GM19397 (cell line): ENCODE measurements at regions not wholly inside any gene's neighbourhood (a gene's known extent, or its start where the extent isn't known, plus 50 kb on each side); places are given as distances from the start of the nearest gene placed in this dataset.
"Not testable (repeated sequence)": the region's sequence is repeated elsewhere in the genome, so short reads cannot be mapped to it uniquely, and the experiment has no call there.

Source experiments
- ATAC-seq: cut with Tn5 transposase; IDR thresholded peaks from one replicate; pipeline ENCODE4 v1.9.1; 2021; ENCODE audit warnings: mild to moderate bottlenecking, moderate library complexity; ENCODE audit not compliant: unreplicated experiment

DNA sequence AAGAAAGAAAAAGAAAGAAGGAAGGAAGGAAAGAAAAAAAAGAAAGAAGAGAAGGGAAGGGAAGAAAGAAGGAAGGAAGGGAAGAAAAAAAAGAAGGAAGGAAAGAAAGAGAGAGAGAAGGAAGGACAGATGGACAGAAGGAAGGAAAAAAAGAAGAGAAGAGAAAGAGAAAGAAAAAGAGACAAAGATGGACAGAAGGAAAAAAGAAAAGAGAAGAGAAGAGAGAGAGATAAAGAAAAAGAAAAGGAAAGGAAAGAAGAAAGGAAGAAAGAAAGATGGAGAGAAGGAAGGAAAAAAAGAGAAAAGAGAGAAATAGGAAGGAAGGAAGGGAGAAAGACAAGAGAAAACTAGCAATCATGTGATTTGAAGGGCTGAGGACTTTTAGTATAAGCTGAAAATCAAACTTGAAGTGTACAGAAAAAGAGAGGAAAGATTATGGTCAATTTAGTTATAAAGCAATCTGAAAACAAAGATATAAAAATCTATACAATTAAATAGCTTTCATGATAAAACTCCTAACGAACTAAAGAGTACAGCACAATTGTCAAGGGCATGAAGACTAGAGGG, 115.3 kb downstream of the LTN1 start:
- ATAC-seq: no peak

DNA sequence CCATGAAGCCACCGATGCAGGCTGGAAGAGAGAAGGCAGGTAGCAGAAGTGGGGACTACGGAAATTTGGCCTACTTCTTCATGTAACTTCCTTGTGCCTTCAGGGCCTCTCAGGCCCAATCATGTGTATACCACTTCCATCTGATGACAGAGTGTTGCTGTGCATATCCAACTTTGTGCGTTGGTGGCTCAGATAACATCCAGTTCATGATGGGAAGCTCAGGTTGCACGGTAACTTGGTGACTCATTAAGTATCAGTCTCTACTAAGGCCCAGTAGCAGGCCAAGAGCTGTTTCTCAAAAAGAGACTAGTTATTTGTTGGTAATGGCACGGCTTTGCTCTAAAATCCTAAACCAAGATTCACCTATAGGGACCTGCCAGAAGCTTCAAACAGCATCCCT, 117.6 kb downstream of the LTN1 start:
- no peak for ATAC-seq

DNA sequence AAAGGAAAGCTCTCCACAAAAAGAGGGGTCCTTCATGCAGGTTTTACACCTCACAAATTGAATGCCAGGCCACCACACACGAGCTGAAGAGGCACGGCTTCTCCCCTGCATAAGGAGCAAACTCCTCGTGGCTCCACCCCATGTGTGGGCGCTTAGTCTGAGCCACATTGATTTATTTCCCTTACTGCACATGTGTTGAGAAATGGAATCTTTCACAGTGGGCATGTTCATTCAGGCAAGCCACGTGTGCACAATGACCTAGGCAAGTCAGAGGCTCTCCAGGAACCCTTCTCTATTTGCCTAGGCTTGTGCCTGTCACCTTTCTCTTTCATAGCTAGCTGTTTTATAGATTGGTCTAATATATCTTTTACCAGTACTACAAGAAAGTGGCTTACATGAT, 120.5 kb downstream of the LTN1 start:
- no peak for ATAC-seq

DNA sequence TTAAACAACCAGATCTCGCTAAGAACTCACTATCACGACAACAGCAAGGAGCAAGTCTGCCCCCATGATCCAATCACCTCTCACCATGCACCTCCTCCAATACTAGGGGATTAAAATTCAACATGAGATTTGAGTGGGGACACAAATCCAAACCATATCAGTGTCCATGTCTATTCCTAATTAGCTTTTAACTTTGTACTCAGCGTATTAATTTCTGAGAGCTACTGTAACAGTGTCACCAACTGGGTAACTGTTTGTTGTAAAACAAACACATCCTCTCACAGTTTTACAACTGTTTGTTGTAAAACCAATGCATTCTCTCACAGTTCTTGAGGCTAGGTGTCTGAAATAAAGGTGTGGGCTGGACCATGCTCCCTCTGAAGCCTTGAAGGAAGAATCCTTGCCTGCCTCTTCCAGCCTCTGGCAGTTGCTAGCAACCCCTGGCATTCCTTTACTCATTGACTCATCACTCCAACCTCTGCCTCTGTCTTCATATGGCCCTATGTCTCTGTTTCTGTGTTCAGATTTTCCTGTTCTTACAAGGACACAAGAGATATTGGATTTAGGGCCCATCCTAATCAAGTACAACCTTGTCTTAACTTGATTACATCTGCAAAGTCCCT, 121.2 kb downstream of the LTN1 start:
- ATAC-seq: no peak

DNA sequence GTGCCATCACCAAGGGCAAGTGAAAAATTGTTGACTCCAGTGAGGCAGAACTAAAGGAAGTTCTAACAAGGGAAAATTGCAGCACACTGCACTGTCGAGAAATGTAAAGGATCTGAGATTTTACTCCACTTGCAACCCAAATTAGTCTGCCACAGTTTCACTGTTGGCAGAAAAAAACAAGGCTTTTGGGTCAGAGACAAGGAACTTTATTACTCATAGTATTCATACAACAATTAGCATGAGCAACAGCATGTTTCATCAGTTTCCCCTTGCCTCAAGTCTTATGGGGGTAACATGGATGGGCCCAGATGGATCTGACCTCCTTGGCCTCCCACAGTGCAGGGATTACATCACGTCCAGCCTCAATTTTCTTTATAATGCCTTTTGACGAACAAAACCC, 125.3 kb downstream of the LTN1 start:
- ATAC-seq: no peak

DNA sequence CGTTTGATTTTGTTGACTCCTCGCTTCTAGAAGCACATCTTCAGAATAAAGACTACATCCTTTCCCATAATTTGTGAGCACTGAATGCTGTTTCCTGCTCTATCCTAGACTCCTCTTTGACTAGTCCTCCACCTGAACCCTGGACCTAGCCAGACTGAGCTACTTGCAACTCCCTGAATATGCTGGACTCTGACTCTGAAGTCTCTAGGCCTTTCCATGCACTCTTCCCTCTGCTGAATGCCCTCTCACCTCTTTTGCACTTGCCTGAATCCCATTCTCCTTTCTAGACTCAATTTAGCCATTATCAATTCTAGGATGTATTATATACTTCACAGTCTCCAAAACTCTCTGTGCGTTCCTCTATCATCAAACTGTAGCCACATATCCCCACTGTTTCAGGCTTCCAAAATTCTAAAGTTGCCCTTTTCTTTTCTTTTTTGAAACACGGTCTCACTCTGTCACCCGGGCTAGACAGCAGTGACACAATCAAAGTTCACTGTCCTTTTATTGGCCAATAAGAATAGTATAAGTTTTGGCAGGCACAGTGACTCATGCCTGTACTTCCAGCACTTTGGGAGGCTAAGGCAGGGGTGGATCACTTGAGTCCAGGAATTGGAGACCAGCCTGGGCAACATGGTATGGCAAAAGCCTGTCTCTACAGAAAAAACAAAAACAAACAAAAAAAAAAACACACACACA, 127.0 kb downstream of the LTN1 start:
- no peak for ATAC-seq

DNA sequence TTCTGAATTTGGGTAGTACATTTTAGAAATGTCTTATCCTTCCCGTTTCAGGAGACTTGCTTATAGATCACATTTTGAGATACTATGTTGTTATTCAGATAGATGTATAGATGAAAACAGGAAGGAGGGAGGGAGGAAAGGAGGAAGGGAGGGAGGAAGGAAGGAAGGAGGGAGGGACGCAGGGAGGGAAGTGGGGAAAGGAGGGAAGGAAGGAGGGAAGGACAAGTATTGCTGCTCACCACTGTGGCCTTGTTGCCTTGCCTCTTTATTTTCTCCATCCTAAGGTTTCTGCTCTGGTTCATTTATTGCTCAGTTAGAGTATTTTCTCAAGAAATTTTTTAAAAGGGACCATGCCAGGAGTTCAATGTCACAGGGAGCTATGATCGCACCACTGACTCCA, 134.3 kb downstream of the LTN1 start:
- no peak for ATAC-seq

DNA sequence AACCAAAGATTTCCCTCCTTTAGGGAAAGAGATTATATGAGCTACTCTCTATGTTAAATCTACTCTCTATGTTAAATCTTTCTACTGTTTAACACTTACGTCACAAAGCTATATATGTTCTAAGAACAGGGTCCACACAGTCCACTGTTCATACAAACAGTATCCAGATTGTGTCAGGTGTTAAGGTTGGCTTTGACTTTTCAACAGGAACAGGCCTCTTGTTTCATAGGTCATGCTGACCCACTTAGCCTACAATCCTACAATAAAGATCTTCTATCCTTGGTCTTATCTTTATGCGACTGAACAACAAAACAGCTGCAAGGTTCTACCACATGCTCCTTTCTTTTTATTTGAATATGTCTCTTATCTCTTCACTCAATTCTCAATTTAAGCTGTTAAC, 134.9 kb downstream of the LTN1 start:
- no peak for ATAC-seq

DNA sequence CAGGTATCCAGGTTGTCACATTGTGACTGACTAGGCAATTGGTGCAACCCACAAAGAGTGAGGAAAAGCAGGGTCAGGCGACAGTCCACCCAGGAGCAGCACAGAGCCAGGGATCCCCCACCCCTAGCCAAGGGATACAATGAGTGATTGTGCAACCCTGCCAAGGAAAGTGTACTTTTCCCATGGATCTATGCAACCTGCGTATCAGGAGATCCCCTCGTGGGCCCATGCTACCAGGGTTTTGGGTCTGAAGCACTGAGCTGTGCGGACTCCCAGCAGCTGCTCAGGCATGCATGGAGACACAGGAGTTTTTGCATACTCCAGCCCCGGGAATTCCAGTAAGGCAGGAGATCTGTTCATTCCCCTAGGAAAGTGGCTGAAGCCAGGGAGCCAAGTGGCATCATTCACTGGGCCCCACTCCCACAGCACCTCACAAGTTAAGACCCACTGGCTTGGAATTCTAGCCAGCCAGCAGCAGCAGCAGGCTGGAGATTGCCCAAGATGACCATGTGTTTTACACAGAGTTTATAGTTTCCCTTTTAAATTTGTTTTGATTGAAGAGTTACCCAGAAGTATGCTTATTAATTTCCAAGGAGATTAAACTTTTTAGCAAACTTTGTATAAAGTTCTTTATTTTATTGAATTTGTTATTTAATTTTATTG, 136.0 kb downstream of the LTN1 start:
- no peak for ATAC-seq

DNA sequence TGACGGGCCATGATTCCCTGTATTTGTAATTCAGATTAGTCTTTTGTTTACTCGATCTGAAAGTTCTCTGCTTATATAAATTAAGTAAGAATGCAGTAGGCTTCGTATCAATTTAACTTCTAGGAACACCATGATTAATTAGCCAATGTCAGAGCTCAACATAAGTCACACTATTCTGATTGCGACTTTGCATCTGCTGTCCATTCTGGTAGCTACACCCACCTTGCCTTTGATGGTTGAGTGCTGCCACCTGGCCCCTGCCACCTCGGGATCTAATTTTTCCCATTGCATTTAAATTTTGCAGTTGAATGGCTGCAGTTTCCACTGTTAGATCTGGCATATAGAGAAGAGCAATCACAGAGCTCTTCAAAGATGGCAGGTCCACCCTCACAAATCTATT, 140.0 kb downstream of the LTN1 start:
- ATAC-seq: no peak

DNA sequence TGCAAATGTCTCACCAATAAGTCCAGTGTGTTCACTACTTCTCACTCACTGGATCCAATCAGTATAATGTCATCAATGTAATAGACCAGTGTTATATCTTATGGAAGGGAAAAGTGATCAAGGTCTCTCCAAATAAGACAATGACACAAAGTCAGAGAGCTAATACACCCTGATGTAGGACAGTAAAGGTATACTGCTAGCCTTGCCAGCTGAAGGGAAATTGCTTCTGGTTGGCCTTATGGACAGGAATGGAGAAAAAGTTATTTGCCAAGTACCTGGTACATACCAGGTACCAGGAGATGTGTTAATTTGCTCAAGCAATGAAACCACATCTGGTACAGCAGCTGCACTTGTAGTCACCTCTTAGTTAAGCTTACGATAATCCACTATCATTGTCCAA, 141.0 kb downstream of the LTN1 start:
- no peak for ATAC-seq

DNA sequence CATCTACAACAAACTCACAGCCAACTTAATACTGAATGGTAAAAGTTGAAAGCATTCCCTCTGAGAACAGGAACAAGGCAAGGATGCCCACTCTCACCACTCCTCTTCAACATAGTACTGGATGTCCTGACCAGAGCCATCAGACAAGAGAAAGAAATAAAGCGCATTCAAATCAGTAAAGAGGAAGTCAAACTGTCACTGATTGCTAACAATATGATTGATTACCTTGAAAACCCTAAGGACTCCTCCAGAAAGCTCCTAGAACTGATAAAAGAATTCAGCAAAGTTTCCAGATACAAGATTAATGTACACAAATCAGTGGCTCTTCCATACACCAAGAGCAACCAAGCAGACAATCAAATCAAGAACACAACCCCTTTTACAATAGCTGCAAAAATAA, 153.4 kb downstream of the LTN1 start:
- not testable (repeated sequence) for ATAC-seq

DNA sequence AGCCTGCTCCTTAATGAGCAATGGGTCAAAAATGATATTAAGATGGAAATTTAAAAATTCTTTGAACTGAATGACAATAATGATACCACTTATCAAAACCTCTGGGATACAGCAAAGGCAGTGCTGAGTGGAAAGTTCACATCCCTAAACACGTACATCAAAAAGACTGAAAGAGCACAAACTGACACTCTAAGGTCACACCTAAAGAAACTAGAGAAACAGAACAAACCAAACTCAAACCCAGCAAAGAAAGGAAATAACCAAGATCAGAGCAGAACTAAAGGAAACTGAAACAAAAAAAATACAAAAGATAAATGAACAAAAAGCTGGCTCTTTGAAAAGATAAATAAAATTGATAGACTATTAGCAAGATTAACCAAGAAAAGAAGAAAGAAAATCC, 155.3 kb downstream of the LTN1 start:
- ATAC-seq: not testable (repeated sequence)

DNA sequence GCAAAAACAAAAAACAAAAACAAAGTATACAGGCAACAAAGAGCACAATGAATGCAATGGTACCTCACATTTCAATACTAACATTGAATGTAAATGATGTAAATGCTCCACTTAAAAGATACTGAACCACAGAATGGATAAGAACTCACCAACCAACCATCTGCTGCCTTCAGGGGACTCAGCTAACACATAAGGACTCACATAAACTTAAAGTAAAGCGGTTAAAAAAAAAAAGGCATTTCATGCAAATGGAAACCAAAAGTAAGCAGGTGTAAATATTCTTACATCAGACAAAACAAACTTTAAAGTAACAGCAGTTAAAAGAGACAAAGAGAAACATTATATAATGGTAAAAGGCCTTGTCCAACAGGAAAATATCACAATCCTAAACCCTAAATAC, 156.1 kb downstream of the LTN1 start:
- ATAC-seq: not testable (repeated sequence)

DNA sequence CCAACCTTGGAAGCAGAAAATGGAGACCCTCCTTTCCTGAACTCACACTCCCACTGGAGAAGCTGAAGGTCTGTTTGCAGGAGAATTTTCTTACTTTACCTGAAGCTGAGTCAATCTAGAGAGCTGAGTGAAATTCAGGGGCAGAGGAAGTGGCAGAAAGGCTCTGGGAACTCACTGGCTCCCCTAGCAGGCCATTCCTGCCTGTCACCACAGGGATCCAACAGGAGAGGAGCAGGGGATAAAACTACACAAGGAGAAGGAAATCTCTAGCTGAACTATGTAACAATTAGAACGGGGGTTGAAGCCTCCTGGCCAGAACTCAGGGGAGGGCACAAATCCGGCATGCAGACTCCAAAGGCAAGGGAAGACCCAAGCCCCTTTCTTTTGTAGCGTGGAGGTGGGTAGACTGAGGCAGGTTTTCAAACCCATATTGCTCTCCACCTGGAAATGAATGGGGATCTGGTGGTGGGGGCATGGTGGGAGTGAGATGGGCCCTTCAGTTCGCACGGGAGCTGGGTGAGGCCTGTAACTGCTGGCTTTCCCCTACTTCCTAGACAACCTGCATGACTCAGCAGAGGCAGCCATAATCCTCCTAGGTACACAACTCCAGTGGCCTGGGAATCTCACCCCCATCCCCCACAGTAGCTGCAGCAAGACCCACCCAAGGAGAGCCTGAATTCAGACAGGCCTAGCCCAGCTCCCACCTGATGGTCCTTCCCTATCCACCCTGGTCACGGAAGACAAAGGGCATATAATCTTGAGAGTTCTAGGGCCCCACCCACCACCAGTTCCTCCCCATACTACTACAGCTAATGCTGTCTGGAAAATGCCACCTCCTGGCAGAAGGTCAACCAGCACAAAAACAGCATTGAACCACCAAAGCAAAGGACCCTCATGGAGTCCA, 158.1 kb downstream of the LTN1 start:
- no peak for ATAC-seq

DNA sequence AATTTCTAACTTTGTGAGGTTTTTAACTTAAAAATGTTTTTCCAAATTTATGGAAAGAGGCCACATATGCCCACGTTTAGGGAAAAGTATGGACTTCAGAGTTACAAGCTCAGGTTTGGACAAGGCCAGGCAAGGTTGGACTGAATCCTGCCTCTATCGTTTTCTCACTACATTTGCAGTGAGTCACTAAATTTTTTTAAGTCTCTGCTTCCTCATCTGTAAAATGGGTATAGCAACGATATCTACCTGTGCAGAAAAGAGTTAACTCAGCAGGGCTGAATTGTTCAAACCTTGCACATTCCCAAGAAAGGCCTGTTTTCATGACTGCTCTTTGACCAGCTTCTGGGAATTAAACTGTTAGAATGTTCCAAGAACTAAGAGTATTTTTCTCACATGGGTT, 159.1 kb downstream of the LTN1 start:
- ATAC-seq: no peak

DNA sequence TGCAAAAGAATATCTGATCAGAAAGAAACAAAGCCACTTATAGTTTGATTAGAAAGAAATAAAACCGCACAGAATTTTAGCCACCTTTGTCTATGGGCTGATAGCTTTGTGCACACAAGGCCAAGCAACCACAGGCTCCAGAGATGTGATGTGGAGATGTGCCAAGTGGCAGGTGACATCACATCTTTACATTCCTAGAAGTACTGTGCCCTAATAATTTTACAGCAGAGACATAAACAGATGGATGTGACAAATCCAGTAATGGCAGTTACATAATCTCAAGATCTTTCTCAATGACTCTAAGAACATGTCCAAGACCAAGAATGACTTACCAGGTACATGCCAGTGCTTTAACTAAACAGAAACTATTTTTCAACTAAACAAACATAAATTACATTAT, 159.5 kb downstream of the LTN1 start:
- no peak for ATAC-seq

DNA sequence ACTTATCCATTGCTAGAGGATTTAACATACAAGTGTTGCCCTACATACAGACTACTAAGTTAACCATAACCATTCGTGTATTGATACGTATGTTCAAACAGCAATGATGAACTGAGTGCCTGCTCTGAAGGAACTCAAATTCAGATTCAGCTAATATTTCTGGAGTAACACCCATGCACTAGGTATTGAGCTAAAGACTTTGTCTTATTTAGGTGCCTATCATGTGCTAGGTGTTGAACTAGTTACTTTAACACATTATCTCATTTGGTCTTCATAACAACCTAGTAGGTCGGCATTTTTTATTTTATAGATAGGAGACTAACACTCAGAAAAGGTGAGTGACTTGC, 160.0 kb downstream of the LTN1 start:
- ATAC-seq: no peak

DNA sequence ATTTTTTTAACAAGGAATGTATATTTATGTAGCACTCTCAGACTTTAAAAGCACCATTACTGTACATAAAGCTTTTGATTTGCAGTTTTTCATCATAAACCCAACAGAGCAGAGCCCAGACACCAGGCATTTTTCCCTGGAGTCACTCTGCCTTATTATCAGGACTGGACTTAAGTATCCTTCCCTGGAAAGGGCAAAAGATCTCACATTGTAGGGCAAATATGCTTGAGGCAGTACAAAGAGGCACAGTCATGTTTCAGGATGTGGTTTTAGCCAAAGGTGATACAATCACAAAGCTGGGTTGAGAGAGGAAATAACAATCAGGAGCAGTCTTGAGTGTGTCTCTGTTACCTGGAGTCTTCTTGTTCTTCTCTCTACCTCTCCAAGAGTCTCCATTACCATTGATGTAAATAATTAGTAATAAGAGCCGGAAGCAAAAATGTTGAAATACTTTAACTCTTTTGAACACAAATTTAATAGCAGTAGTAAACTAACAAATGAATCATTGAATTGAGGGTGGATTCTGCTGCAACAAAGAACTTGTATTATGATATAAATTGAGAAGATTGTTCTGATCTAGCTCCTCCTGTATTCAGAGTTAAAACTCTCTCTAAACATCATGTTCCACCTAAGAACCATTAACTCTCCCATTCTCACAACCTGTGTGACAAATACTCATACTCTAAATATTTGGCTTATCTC, 160.5 kb downstream of the LTN1 start:
- no peak for ATAC-seq

DNA sequence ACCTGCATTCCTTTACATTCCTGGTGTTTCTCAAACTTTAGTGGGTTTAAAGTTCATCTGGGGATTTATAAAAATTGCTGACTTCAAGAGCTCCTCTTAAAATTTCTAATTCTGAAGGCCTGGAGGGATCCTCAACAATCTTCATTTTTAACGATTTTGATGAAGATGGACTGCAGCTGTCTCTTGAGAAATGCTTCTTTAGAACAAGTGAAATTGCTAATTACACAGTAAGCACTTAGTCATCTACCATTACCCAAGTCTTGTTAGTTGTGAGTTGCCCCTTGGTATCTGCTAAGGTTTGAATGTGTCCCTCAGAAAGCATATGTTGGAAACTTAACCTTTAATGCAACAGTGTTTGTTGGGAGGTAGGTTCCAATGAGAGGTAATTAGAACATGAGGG, 163.7 kb downstream of the LTN1 start:
- ATAC-seq: no peak

DNA sequence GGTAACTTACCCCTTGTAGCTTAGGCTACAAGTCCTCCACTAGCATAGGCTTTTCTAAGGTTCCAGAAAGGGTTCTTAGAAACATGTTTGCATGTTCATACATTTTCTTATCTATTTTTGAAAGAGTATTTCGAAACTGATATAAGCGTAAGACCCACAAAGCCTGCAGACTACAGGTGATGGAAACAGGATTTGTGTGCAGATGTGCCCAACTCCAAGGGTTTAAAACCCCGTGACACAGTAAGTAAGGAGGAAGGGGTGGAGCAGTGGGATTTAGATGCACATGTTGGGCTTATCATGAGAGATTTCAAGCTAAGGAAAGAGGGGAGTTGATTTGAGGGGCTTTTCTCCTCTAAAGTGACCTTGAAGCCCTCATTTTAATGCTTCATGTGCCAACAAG, 164.7 kb downstream of the LTN1 start:
- ATAC-seq: no peak
